B cell (primary cell): ENCODE measurements at regions not wholly inside any gene's neighbourhood (a gene's known extent, or its start where the extent isn't known, plus 50 kb on each side); places are given as distances from the start of the nearest gene placed in this dataset.
"Not testable (repeated sequence)": the region's sequence is repeated elsewhere in the genome, so short reads cannot be mapped to it uniquely, and the experiment has no call there.

Source experiments
- EZH2 ChIP-seq: IDR thresholded peaks from 2 replicates; pipeline ENCODE4 v1.6.1; 2012; ENCODE audit warnings: borderline replicate concordance, low read depth, mild to moderate bottlenecking, moderate library complexity, low read length; ENCODE audit not compliant: insufficient read depth, poor library complexity, severe bottlenecking
- TF ChIP-seq, protein P1 (sequence below): fragments of 200-600 bp; IDR thresholded peaks from one replicate; pipeline ENCODE4 v1.8.0; 2022; ENCODE audit warnings: antibody characterized with exemption, mild to moderate bottlenecking

DNA sequence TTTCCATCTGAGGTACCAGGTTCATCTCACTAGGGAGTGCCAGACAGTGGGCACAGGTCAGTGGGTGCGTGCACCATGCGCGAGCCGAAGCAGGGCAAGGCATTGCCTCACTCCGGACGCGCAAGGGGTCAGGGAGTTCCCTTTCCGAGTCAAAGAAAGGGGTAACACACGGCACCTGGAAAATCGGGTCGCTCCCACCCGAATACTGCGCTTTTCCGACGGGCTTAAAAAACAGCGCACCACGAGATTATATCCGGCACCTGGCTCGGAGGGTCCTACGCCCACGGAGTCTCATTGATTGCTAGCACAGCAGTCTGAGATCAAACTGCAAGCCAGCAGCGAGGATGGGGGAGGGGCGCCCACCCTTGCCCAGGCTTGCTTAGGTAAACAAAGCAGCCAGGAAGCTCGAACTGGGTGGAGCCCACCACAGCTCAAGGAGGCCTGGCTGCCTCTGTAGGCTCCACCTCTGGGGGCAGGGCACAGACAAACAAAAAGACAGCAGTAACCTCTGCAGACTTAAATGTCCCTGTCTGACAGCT is 242.5 kb downstream of the CYLC2 start:
- TF ChIP-seq, protein P1, sequence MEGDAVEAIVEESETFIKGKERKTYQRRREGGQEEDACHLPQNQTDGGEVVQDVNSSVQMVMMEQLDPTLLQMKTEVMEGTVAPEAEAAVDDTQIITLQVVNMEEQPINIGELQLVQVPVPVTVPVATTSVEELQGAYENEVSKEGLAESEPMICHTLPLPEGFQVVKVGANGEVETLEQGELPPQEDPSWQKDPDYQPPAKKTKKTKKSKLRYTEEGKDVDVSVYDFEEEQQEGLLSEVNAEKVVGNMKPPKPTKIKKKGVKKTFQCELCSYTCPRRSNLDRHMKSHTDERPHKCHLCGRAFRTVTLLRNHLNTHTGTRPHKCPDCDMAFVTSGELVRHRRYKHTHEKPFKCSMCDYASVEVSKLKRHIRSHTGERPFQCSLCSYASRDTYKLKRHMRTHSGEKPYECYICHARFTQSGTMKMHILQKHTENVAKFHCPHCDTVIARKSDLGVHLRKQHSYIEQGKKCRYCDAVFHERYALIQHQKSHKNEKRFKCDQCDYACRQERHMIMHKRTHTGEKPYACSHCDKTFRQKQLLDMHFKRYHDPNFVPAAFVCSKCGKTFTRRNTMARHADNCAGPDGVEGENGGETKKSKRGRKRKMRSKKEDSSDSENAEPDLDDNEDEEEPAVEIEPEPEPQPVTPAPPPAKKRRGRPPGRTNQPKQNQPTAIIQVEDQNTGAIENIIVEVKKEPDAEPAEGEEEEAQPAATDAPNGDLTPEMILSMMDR = not testable (repeated sequence)
- not testable (repeated sequence) for TF ChIP-seq EZH2
